PC-9 (cell line): ENCODE measurements at regions not wholly inside any gene's neighbourhood (a gene's known extent, or its start where the extent isn't known, plus 50 kb on each side); places are given as distances from the start of the nearest gene placed in this dataset.

Experiments
- CTCF ChIP-seq: fragments of 200-600 bp; sonication (generic); conservative IDR thresholded peaks from 2 replicates; pipeline ENCODE4 v1.6.1; 2017; ENCODE audit warnings: mixed run types, antibody characterized with exemption, mild to moderate bottlenecking, moderate library complexity
- EZH2 ChIP-seq: fragments of 200-600 bp; sonication (generic); IDR thresholded peaks from 2 replicates; pipeline ENCODE4 v1.8.0; 2017; ENCODE audit warnings: antibody characterized with exemption, low read depth

GRCh38 chr3:107289354-107289753, 87.9 kb upstream of the CCDC54 start:
- TF ChIP-seq CTCF (no peak), EZH2 (no peak)
